ENCODE measurements at regions not wholly inside any gene's neighbourhood (a gene's known extent, or its start where the extent isn't known, plus 50 kb on each side); places are given as distances from the start of the nearest gene placed in this dataset.

- Histone ChIP-seq H3K9me3 (no peaks in the 10 kb centered on the region), H3K27ac (no peak overlapping the region), H3K4me1 (no peaks in the 10 kb centered on the region), H3K36me3 (no peaks in the 10 kb centered on the region), H3K27me3 (no peaks in the 10 kb centered on the region), H3K4me3 (no peak overlapping the region)
- TF ChIP-seq POLR2A (IDR thresholded peaks at IDR 0.05) = no peak
- no peak for TF ChIP-seq POLR2AphosphoS5 (IDR thresholded peaks at IDR 0.05)
- TF ChIP-seq CTCF (IDR thresholded peaks at IDR 0.05) = no peak
- intact Hi-C loops (cut with DNase I; ENCODE audit: low total_unique reads) = no loop called here
- no peak for DNase-seq (ENCODE audit: low spot score in 2 of 2)
Observed at GRCh38 chr3:6504347-6504746, 356.6 kb upstream of the GRM7 start.

GRCh38 chr3:6504834-6505233 is 356.1 kb upstream of the GRM7 start:
- TF ChIP-seq POLR2A (IDR thresholded peaks at IDR 0.05) (no peak), CTCF (IDR thresholded peaks at IDR 0.05) (no peak), POLR2AphosphoS5 (IDR thresholded peaks at IDR 0.05) (no peak)
- Histone ChIP-seq H3K27ac (no peak overlapping the region), H3K36me3 (no peaks in the 10 kb centered on the region), H3K27me3 (no peaks in the 10 kb centered on the region), H3K4me3 (no peak overlapping the region), H3K9me3 (no peaks in the 10 kb centered on the region), H3K4me1 (no peaks in the 10 kb centered on the region)
- no peak for DNase-seq (ENCODE audit: low spot score in 2 of 2)
- intact Hi-C loops (cut with DNase I; ENCODE audit: low total_unique reads) = no loop called here

- no peak for DNase-seq (ENCODE audit: low spot score in 2 of 2)
- Histone ChIP-seq H3K27ac (no peak overlapping the region), H3K27me3 (no peaks in the 10 kb centered on the region), H3K9me3 (no peaks in the 10 kb centered on the region), H3K4me1 (no peaks in the 10 kb centered on the region), H3K4me3 (no peak overlapping the region), H3K36me3 (no peaks in the 10 kb centered on the region)
- intact Hi-C loops (cut with DNase I; ENCODE audit: low total_unique reads) = no loop called here
- TF ChIP-seq POLR2A (IDR thresholded peaks at IDR 0.05) = no peak
- TF ChIP-seq POLR2AphosphoS5 (IDR thresholded peaks at IDR 0.05) = no peak
- no peak for TF ChIP-seq CTCF (IDR thresholded peaks at IDR 0.05)
Observed at GRCh38 chr3:6508410-6508759, 352.5 kb upstream of the GRM7 start.

- no peaks in the 10 kb centered on the region for H3K9me3 ChIP-seq
- H3K36me3 ChIP-seq = no peaks in the 10 kb centered on the region
- H3K27ac ChIP-seq = no peak overlapping the region
- no peak for TF ChIP-seq CTCF (IDR thresholded peaks at IDR 0.05)
- no peak for TF ChIP-seq POLR2A (IDR thresholded peaks at IDR 0.05)
- no peak for TF ChIP-seq POLR2AphosphoS5 (IDR thresholded peaks at IDR 0.05)
- intact Hi-C loops (cut with DNase I; ENCODE audit: low total_unique reads) = no loop called here
- no peak for DNase-seq (ENCODE audit: low spot score in 2 of 2)
- H3K27me3 ChIP-seq = no peaks in the 10 kb centered on the region
- H3K4me1 ChIP-seq = no peaks in the 10 kb centered on the region
- H3K4me3 ChIP-seq = no peak overlapping the region
Observed at GRCh38 chr3:6509576-6509975, 351.3 kb upstream of the GRM7 start.

GRCh38 chr3:6510713-6511112 is 350.2 kb upstream of the GRM7 start:
- TF ChIP-seq POLR2AphosphoS5 (IDR thresholded peaks at IDR 0.05) (no peak), CTCF (IDR thresholded peaks at IDR 0.05) (no peak), POLR2A (IDR thresholded peaks at IDR 0.05) (no peak)
- no peaks in the 10 kb centered on the region for H3K27me3 ChIP-seq
- no peak overlapping the region for H3K4me3 ChIP-seq
- no peak for DNase-seq (ENCODE audit: low spot score in 2 of 2)
- no peak overlapping the region for H3K27ac ChIP-seq
- H3K36me3 ChIP-seq = no peaks in the 10 kb centered on the region
- intact Hi-C loops (cut with DNase I; ENCODE audit: low total_unique reads) = no loop called here
- no peaks in the 10 kb centered on the region for H3K9me3 ChIP-seq
- no peaks in the 10 kb centered on the region for H3K4me1 ChIP-seq
